Hematopoietic multipotent progenitor cell treated with erythropoietin and hydrocortisone succinate and interleukin-3 and kit ligand, for 8 days (in vitro differentiated cells): ENCODE measurements at regions not wholly inside any gene's neighbourhood (a gene's known extent, or its start where the extent isn't known, plus 50 kb on each side); places are given as distances from the start of the nearest gene placed in this dataset.
"Not testable (repeated sequence)": the region's sequence is repeated elsewhere in the genome, so short reads cannot be mapped to it uniquely, and the experiment has no call there.

ENCODE experiments used
- DNase-seq: peaks from one replicate; pipeline ENCODE4 v3.0.0-alpha.2; 2015

DNA sequence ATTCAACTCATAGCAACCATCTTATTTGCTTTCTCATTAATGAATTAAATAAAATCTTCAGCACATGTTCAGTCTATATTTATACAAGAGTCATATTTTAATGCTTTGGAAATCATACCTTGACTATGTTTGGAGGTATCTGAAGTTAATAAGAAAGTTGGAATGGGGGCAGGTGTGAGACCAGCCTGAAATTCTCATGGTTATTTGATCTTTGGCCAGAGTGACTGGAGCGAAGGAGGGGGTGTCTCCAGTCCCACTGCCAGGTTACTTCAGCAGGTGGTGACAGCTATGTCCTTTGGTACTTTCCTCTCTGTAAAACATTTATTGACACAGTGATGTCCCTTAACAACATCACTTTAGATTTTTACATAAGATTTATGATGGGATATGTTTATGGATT is 318.1 kb upstream of the SGCD start:
- no peak for DNase-seq

DNA sequence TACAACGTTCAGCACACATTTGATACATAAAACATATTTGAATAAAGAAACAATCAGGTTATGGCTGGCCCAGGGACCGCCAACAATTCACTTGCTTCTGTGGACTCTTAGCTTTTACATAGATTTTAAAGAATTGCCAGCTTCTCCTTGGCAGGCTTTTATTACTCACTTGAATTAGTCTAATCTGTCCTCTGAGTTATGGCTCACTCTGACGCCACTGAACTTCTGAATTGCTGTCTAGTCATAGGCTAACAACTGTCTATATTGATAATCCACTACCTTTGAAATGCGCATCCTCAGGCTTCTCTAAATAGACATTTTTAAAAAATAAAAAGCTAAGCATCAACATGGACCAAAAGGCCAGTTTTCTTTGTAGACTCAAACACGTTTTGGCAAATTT is 317.4 kb upstream of the SGCD start:
- DNase-seq: no peak

DNA sequence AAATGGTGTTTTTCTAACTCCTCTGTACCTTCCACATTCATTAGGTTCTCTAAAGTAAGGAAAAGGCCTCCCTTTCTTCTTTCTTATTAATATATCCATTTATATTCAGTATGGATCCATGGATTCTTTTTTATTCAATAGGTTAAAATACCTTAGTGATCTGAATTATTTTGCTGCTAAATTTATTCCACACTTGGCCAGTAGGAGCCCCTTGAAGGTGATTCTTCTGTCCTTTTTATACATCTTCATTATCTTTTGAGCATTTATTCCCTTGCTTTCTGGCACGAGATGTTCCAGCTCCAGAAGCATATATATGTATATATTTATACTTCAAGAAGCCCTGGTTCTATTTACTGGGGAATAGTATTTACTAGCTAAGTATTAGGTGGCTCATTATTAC is 311.8 kb upstream of the SGCD start:
- no peak for DNase-seq

DNA sequence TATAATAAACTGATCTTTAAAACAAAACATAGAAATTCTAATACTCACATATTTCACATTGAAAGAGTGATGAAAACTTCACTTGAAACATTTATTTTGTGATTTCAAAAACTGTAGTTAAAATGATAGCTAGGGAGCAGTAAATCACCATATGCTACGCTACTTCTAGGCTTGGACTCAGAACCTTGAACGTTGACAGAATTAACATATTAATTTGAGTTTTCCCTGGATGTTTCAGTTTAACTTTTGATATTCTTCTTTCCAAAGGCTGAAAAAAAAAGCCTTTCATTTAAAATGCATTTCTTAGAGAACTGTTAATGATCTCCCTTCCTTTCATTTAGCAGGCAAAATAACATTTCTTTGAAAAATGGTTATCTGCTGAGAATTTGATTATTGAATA is 307.8 kb upstream of the SGCD start:
- no peak for DNase-seq

DNA sequence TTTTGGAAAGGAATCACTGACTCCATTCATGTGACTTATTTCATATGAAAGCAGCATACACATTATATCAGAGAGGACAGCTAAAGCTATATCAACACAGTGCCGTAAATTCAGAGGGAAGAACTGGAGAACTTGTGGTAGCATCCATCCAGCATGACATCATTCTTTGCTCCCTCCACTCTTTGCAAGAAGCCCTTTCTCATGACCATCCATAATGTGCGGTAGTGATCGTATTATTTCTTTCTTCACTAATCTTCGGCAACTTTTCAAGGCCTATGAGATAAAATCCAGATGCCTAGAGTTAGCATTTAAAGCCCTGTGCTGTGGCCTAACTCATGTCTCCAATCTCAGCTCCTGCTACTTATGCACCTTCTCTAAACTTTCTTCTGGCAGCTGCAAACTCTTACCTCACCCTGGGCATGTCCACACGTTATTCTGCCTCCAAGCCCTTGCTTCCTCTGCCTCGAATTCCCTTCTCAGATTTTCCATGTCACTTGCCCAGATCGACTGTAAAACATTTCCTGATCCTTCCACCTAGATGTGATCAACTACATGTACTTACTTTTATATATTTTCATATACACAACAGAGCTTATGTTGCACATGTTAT is 307.3 kb upstream of the SGCD start:
- no peak for DNase-seq

DNA sequence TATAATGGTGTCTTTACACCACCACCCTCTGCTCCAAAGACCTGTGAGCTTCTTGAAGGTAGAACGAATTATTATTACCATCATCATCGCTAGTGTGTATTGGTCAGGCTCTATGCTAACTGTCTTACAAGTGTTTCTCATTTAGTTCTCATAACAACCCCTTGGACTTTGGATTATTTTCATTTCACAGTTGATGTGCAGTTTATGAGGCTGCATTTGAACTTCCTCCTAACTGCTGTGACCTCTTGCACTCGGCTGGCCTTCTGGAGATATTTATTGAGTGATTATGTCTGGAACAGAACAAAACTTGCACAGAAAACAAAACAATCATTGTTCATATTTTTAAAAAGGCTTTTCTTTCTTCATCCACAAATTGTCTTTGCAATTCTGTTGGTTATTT is 306.3 kb upstream of the SGCD start:
- DNase-seq: no peak

DNA sequence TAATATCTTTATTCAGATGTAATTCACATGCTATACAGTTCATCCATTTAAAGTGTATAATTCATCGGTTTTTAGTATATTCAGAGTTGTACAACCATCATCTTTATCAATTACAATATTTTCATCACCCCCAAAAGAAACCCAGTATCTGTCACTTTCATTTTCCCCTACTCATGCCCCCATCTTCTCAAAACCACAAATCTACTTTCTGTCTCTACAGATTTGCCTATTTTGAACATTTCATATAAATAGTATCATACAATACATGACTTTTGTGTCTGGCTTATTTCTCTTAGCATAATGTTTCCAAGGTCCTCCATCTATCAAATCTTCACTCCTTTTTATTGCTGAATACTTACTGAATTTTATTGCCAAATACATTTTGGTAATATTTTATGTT is 305.1 kb upstream of the SGCD start:
- DNase-seq: no peak

DNA sequence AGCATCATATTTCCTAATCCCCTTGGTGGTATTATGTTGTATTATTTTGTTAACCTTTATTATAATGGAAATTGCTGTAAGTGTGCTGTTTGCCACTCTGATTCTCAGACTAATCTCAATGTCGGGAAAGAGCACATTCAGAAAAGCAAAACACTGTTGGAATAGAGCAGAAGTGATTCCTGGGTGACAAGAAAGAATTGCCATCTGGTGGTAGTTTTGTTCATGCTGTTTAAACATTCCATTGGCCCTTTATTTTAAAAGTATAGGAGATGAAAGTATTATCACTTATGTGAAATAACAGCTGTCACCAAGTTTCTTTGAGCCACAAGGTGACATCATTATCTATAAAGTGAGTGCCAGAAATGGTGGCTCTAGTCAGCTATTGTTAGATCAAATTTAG is 301.3 kb upstream of the SGCD start:
- no peak for DNase-seq

DNA sequence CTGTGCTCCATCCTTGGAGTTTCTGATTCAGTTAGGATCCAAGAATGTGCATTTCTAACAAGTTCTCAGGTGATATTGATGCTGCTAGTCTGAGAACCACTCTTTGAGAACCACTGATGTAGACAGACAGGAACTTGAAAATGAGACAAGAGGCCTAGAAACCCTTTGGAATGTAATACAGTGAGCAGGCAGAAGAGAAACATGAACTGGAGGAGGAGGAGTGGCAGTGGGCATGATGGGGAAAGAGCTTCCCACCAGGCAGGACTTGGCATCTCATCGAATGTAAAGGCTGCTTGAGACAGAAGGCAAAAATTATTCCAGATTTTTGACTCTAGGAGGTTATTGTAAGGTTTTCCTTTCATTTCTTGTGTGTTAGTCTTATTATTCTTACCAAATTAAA is 295.8 kb upstream of the SGCD start:
- DNase-seq: no peak

DNA sequence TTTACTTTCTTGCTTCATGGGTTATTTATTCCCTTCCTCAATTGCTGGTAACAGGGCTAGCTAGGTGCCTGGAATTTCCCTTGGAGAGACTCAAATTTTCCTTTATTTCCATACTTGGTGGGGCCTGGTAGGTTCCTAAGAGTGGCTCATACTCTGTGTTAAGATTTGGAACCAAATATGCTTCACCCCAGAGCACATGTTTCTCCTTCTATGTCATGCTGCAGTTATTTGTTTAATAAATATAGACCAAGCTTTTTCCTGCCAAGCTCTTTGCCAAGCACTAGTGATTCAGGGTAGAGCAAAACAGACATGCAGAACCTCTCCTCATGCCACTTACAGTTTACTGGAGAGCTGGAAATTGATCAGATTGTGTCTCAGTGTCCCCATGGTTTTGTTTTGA is 290.3 kb upstream of the SGCD start:
- no peak for DNase-seq

DNA sequence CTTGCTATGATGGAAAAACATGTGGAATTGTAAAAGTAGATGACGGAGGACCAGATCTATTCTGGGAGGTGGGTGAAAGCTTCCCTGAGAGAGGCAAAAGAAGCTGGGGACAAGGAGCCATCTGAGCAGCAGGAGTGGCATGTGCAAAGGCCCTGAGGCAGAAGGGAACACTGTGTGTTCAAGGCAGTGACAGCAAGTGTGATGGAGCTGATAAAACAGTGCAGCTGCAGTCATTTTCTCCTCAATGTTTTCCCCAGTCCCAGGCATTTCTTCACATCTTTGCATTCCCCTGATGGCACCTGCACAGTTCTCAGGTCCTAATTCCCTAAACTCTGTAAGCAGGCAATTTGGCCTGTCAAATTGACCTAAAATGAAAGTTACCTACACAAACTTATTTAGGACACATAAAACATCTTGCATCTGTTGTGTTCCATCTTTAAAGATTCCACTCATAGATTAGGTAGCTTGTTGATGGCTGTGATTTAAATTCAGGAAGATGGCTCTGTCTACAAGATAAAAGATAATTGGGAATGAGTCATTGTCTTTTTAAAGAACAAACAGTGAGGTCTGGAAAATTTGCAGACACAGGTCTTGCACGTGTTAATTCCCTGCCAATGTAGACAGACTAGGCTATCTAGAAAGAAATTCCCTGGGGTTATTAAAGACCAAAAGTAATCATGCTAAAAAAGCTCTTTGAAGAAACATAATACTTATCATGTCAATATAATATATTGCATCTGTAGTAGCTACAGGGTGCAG is 289.6 kb upstream of the SGCD start:
- no peak for DNase-seq

DNA sequence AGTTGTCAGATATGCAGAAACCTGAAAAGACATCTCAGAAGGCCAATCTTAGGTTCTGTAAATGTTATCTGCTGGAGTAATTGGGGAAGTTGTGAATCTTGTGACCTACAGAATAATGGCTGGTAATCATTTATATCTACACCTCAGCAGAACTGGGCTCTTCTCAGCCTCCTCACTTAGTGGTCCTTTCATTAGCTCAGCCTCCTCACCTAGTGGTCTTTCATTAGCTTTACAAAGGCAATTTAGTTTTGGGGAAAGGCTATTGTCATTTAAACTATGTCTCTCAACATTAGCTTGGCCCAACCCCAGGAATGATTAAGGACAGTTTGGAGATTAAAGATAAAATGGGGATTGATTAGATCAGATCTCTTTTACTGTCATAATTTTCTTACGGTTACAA is 284.2 kb upstream of the SGCD start:
- DNase-seq: no peak

DNA sequence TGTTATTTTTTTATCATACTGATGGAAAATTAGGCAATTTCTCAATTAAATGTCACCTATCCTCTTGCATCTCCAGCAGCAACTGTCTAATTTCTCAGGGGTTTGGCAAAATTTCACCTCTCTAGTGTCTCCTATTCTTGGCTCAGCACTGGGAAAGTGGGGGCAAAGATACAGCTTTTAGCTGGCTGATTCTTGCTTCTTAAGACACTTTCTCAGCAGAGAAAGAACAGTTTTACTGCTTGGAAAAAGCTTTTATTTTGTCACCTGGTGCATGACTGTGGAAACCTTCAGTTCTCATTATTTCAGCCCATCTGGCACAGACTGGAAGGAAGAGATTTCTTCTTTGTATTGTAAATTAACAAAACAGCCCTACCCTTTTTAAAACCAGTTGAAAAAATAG is 283.6 kb upstream of the SGCD start:
- DNase-seq: no peak

DNA sequence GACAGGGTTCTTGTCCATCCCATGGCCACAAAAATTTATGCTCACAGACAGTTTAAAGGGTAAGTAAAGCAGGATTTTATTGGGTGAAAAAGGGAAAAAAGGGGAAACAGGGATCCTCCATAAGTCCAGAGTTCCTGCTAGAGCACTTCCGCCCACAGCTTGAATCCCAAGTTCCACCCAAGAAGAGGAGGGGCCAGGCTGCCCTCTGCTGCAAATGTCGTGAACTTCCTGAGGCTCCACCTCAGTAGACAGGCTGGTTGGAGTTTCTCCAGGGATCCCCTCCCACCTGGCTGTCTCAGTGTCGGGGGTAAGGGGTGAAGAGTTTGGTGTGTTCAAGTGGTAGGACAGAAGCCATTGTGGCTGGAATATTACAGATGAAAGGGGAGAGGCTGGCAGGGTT is 275.0 kb upstream of the SGCD start:
- DNase-seq: no peak

DNA sequence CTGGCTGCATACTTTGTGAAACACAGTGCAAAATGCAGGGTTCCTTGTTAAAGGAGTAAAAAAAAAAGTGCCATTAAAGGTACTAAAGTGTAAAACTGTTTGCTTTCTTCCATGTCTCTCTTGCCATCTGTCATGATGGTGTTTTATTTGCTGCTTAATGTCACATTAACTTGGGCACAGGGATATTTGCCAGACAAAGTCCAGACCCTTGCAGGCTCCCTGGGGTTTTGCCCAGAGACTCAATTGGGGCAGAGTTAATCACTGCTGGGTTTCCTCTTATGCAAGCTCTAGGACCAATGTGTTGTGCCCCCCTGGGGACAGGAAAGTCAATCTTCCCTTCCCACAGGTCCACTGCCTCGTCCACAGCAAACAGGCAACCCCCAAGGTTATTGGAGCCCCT is 274.3 kb upstream of the SGCD start:
- no peak for DNase-seq

DNA sequence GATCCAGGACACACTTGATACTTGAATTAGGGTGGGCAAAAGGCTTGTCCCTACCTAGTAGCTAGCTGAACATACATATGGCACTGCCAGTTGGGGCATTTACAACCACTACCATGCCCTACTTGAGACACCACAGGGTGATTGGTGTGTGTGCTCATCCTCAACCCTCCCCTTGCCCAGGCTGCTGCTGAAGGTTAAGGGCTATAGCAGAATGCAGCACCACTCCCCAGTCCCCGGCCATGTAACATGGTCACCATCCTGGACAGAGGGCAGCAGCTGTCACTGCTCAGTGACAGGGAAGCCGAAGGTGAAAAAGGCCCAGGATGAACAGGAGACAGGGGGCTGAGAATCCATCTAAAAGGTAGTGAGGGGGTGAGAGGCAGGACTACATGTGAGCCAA is 273.9 kb upstream of the SGCD start:
- DNase-seq: no peak

DNA sequence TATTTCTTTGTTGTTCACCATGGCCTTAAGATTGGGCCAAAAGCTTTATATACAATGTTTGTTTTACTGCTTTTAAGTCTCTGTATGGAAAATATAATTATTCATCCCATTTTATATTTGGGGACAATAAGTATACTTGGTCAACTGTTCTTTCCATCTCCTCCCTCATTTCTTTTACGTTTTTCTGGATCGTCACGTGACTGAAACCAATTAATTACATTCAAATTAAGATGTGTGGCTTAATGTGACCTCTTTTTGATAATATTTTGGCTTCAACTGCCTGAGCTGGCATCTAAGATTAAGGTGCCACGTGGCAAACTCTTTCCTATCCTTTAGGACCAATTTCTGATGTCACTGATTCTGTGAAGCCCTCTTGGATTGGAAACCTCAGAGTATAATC is 250.1 kb upstream of the SGCD start:
- no peak for DNase-seq

DNA sequence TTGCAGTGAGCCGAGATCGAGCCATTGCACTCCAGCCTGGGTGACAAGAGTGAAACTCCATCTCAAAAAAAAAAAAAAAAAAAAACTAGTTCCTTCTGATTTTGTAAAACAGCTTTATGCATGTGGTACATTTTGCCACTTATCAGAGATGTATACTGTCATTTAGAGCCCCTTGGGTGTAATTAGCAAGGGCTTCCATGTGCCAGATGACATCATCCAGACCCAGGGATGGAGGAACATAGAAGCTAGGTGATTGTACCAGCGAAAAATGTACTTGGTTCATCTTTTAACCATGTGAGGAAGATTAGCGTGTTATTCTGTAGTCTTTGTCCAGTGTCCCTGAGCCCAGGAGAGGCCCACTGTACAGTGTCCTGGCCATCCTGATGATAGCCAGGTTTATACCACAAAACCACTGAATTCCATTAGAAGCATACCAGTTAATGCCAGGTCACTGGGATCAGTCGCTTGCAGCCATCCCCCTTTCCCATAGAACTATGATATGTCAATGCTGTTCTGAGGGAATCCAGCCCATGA is 239.3 kb upstream of the SGCD start:
- no peak for DNase-seq

DNA sequence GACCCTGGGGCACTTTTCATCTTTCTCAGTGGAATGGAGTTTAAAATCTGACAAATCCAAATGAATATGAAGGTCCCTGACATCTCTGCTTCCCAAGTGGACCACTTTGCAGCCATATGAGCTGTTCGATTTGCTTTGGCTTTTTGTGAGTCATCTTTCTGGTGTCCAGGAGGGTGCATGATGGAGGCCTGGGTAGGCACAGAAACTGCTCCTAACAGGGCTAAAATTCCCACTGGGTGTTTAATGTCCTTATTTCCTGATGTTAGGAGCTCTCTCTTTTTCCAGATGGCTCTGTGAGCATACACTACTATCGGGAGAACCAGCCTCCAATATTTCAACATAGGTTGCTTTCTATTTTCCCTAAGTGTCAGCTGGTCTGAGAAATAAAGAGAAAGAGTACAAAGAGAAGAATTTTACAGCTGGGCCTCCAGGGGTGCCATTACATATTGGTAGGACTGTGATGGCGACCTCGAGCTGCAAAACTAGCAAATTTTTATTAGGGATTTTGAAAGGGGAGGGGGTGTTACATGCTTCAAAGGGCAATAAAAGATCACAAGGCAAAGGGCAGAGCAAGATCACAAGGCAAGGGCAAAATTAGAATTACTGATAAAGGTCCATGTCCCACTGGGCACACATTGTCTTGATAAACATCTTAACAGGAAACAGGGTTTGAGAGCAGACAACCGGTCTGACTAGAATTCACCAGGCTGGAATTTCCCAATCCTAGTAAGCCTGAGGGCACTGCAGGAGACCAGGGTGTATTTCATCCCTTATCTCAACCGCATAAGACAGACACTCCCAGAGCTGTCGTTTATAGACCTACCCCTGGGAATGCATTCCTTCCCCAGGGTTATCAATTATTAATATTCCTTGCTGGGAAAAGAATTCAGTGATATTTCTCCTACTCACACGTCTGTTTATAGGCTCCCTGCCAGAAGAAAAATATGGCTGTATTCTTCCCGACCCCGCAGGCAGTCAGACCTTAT is 236.7 kb upstream of the SGCD start:
- not testable (repeated sequence) for DNase-seq

DNA sequence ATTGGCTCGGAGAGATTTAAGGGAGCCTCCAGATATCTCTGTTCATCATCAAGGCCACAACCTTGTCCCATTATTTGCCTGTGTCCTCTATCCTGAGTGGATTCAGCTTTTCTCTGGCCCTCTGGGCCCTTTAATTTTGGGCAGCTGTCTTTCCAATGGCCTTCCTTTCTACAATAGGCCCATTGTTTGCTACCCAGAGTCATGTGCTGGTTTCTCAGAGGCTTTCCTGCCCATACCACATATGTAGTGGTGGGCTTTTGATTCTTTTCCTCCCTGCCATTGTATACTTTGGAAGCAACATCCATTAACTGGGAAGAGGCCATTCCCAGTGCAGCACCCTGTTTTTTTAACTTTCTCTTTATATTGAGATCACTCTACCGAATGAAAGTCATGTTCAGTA is 233.9 kb upstream of the SGCD start:
- no peak for DNase-seq

DNA sequence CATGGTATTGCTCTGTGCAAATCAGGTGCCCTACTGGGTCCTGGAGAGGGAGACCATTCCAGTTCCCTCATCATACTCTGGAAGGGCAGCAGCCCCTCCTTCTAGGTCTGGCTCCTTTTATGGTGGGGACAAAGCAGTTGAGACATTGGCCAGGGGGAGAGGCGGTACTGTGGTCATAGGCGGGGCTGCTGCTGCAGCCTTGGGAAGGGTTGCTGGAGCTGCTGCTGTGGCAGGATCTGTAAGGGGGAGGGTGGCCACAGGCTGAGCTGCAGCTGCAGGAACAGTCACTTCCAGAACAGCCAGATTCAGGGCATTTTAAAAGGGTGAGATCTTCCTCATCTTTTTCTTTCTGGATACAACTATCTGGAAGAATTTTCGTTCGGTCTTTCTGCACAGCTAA is 233.0 kb upstream of the SGCD start:
- DNase-seq: no peak

DNA sequence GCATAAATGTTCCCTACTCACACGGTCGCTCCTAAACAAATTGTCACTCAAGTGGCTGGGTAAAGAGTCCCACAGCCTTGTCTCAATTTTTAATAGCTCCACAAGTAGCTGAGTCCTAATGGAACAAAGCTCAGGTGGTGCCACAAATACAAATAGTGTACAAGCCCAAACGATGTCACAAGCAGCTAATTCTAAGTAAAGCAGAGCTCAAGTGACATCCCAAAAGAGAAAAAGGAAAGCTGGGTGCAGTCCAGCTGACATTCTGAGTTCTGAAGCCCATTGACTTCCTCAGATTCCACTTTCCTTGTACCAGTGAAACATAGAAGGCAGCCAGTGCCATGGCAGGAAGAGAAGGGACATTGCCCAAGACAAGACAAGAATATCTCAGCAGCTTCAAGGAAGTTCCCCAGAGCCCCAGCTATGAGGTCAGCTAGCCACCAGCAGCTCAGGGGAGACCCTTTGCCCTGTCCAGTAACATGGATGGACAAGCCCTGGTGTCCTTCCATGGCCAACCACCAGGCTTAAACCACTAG is 231.2 kb upstream of the SGCD start:
- DNase-seq: no peak

DNA sequence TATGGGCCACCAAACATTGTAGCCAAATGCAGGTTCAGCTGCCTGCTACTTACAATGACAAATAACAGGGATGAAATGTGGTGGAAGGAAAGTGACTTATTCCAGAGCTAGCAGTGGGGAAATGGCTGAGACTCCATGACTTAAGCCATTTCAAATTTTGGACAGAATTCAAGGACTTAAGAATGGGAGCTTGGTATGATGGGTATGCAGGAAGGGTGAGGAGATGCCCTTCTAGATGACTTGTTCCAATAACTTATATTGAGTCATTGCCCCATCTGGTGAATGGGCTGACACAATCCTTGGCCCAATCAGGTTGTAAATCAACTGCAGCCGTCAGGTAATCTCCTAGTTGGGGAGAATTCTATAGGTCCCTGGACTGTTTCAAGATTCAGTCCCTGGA is 230.7 kb upstream of the SGCD start:
- no peak for DNase-seq
